CD4-positive, alpha-beta T cell treated with Interleukin-4 for 4 hours (primary cell): ENCODE measurements at regions not wholly inside any gene's neighbourhood (a gene's known extent, or its start where the extent isn't known, plus 50 kb on each side); places are given as distances from the start of the nearest gene placed in this dataset.

Experiments used
- DNase-seq: peaks from one replicate; pipeline ENCODE4 v3.0.0-alpha.2; 2020

DNA sequence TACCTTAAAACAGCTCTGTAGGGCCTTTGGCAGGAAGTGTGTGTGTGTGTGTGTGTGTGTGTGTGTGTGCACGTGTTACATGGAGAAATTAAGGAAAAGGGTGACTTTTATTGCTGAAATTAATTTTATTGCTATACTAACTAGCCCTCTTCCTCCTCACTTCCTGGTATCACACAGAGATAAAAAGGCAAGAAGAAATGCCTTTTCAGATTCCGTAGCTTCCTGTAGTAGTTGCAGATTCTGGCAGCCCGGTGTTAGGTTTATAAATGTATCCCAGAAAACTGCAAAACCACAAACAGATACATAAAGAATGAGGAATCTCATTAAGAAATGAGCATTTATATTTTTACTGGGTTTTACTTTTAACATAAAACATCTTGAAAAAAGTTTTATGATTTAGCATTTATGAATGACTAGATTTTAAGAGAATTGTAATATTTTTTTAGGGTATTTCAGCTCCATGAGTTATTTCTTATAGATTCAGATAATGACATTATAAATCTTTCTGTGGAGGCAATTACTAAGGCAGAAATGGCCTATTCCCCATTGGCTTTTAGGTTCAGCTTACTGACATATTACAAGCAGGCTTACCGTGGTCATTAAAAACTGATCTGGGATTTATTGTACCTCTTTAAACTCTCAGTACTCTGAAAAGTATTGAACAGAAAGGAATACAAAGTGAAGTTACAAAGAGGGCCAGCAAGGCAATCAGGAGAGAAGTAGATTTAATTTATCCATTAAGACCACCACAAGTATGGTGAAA, 249.1 kb upstream of the TSHZ2 start:
- DNase-seq: no peak

- DNase-seq: no peak
Observed at GRCh38 chr20:52708137-52708536, 264.0 kb upstream of the TSHZ2 start.

DNA sequence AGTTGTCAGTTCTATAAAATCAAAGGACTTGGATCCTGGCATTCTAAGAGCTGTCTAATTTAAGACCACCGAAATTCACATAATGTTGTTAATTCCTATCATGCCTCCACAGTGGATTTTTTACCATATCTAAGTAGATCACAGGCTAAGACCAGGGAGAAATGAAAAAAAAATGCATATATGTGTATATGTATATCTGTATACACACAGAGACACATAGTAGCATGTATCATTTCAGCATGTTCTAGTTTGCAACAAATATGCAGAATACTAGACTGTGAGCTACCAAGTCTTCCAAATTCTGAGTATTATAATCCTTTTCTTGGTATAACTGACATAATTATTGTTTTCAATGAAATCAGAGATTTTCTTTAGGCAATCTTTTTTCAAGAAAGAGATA, 267.6 kb upstream of the TSHZ2 start:
- no peak for DNase-seq

GRCh38 chr20:52688345-52688744, 283.8 kb upstream of the TSHZ2 start:
- DNase-seq: no peak

DNA sequence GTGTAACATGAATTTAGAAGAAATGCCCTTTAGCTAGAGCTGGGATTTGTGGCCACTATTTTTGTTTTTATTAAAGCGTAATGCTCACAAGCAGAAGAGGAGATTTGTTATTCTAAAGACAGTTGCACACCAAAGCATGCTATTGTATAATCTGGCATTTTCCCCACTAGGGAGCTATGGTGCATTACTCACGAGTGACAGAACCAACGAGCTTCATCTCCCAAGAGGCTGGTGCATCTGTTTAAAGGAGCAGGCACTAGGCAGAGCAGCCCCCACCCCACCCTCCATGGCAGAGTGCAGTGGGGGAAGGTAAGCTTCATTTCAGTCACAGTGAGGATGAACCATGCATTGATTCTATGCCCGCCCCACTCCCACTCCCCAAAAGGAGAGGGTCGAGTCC, 287.3 kb upstream of the TSHZ2 start:
- DNase-seq: no peak

GRCh38 chr20:52684176-52684575, 288.0 kb upstream of the TSHZ2 start:
- no peak for DNase-seq

DNA sequence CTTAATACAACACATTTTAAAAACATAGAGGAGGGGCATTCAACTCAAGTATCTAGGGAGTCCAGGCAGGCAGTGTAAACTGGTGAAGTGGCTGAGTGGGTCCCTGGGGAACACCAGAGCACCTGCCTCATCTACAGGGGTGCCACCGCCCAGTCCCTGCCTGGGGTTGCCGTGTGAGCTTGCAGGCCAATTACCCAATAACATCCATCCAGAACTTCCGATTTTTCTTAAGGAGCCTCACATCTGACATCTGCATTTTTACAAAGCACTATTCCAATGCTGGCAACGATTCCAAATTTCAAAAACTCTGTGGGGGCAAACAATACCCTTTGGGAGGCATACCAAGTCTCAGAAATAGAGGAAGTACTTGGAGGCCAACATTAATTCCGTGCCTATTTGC, 288.4 kb upstream of the TSHZ2 start:
- no peak for DNase-seq

DNA sequence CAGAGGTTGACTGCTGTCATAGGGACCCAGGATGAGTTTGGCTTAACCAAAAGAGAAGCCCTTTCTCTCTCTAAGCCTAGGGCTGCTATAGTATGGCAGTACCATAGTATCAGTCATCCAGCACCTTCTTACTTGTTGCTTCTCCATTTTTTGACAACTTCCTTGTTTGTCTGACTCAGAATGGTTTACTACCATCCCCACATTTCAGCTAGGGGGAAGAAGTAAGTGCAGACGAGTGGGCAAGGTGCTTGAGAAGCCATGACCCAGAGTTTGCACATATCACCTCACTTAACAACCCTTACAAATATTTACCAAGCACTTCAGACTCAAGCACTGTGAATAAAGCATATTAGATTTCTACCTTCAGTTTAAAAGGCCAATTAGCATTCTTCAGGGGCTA, 289.9 kb upstream of the TSHZ2 start:
- DNase-seq: no peak

GRCh38 chr20:52681288-52681687, 290.9 kb upstream of the TSHZ2 start:
- no peak for DNase-seq

GRCh38 chr20:52677216-52677615, 294.9 kb upstream of the TSHZ2 start:
- no peak for DNase-seq

DNA sequence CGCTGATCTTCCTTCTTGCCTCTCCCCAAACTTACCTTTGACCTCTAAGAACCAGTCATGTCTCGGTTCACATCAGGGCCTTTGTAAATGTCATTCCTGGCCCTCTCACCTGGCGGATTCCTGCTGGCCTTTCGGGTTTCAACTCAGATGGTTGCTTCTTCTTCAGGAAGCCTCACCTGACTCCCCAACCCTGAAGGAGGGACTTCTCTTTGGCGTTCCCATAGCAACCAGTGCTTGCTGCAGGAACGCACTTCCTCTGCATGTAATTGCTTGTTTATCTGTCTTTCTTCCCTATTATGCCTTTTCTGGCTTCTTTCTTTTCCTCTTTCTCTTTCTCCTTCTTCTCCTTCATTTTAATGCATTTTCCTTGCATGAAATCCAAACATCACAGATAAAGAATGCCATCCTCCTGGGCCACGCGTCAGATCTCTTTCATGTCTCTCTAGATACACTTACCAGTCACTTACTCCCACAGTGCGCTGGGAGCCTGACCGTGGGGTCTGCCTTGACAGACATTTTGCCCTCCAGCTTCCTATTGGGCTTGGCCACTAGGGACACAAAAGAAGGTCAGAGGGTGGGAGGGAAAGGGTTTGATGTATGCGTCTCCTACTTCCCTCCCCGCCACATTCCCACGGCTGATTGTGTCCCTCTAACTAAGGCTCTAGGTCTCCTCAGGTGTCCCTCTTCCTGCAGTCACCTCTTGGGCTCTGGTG, 295.7 kb upstream of the TSHZ2 start:
- DNase-seq: no peak

GRCh38 chr20:52675375-52675774, 296.8 kb upstream of the TSHZ2 start:
- no peak for DNase-seq

DNA sequence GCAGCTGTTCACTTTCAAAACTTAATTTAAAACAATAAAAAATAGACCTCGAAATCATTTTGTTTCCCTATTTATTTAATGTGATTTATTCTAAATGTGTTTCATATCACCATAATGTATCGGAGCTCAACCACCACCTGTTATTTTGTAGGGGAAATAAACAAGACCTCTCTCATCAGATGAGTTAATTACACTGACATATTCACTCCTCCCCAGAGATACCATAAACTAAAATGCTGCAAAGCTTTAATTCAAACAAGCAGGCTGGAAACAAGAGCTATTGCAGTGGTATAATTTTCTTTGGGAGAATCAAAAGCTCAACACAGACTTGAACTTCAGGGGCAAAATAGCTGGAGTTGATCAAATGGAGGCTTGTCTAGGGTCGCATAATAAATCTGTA, 303.5 kb upstream of the TSHZ2 start:
- no peak for DNase-seq

GRCh38 chr20:52667358-52667757, 304.8 kb upstream of the TSHZ2 start:
- DNase-seq: no peak

DNA sequence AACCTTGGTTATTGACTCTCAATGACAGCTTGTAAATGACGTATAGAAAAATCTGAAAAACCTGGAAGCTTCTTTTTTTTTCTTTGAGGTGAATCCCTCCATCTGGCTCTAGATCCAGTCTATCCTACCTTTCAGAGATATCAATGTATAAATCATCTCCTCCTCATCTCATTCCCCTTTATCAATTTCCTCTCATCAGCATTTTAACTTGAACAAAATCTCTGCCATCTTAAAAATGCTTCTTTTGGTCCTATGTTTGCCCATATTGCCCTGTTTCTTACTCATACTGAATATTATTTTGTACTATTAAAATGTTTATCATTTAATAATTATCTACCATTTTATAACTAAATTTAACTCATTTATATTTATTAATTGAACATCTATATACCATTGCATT, 306.7 kb upstream of the TSHZ2 start:
- DNase-seq: no peak

GRCh38 chr20:52655395-52655794, 316.8 kb upstream of the TSHZ2 start:
- no peak for DNase-seq

DNA sequence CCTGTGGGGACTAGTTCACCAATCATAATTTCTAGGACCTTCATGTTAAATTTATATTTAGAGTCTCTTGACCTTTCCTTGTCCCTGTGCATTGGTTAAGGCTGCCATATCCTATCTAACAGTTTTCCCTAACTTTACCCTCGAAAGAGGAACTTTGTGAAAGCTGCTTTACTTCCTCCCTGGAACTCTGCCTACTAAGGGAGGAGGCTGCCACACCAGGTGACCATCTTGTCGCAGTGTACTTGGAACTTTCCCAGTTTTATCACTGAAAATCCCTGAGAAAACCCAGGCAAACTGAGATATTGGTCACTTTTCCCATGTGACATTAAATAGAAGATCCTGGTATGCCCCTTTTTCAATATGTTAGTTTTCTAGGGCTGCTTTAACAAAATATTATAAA, 317.6 kb upstream of the TSHZ2 start:
- no peak for DNase-seq

DNA sequence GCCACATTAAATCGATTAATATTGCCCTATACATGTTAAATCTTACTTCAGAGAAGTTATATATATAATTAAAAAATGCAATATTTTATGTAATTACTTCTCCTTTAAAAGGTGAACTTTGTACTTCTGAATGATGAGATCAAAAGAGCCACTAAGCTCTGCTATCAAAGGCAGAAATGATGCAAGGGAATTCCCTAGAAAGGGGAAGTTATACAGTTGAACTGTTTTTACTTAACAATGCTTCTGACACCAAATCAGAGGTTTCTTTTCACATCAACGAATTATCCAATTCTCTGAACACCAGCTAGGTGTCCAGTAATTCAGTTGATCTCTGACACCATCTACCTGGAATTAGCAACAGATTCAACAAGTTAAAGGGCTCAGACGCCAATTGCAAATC, 319.9 kb upstream of the TSHZ2 start:
- peak; percentile 2 for DNase-seq

GRCh38 chr20:52649727-52650126, 322.4 kb upstream of the TSHZ2 start:
- DNase-seq: no peak

DNA sequence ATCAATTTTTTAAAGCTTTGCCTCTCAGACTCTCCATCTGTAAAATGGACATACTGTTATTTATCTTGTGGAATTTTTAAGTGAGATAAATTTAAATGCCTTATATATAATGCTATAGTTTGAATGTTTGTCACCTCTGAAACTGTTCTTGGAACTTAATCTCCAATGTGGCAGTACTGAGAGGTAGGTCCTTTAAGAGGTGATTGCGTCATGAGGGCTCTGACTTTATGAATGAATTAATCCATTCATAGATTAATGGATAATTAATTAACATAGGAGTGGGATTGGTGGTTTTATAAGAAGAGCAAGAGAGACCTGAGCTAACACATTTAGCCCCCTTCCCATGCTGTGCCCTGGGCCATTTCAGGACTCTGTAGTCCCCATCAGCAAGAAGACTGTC, 326.3 kb upstream of the TSHZ2 start:
- no peak for DNase-seq

GRCh38 chr20:52643034-52643433, 329.1 kb upstream of the TSHZ2 start:
- no peak for DNase-seq

GRCh38 chr20:52637201-52637600, 335.0 kb upstream of the TSHZ2 start:
- DNase-seq: no peak

DNA sequence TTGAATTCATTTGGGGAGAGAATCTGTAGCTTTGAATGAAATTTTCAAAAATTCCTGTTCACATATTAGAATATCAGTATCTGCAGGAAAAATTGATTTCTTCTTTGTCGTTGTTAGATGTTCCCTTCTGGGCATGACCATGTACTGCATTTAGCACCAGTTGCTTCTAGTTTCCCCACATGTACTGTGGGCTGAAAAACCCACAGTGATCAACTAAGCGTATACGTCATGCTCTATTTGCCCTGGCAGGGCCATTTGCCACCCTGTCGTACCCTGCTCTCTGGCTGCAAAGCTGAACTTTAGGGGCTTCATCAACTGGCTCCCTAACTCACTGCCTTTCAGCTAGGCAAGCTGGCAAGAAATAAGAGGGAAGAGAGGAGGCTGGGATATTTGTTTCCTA, 340.7 kb upstream of the TSHZ2 start:
- no peak for DNase-seq

DNA sequence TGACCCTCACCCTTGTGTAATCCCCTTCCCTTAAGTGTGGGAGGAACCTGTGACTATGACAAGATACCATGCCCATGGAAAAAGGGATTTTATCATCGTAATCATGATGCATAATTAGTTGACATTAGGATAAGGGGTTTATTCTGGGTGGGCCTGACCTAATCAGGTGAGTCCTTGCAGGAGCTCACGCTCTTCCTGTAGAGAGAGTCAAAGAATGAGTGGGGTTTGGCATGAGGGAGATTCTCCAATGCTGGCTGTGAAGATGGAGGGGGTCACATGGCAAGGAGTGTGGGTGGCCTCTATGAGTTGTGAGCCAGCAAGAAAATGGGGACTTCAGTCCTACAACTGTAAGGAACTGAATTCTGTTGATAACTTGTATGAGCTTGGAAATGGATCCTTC, 342.0 kb upstream of the TSHZ2 start:
- DNase-seq: no peak

DNA sequence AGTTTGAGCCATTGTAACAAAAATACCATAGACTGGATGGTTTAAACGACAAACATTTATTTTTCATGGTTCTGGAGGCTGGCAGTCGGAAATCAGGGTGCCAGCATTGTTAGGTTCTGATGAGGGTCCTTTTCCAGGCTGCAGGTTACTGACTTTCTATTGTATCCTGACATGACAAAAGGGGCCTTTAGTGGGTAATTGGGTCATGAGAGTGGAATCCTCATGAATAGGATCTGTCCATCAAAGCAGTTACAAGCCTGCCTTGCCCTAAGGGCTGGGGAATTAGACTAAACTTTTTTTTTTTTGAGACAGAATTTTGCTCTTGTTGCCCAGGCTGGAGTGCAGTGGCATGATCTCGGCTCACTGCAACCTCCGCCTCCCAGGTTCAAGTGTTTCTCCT, 347.9 kb upstream of the TSHZ2 start:
- no peak for DNase-seq
